Esophagus squamous epithelium (tissue), 5 donors: ENCODE measurements at regions not wholly inside any gene's neighbourhood (a gene's known extent, or its start where the extent isn't known, plus 50 kb on each side); places are given as distances from the start of the nearest gene placed in this dataset.

ENCODE experiments used
- DNase-seq: peaks from one replicate; lab custom pipeline; 2025; lab: John Stamatoyannopoulos, UW
- H3K27ac ChIP-seq, 4 donors: fragments of 200-600 bp; sonication (generic); one replicate each; pipeline ENCODE4 v1.5.1; 2016 to 2019; ENCODE audit warnings: mild to moderate bottlenecking in 1 of 4
- H3K27me3 ChIP-seq, 4 donors: fragments of 200-600 bp; sonication (generic); 1 replicate in 3 of 4; 2 replicates in 1 of 4; pipeline versions ENCODE4 v1.5.1 to v1.6.0; 2017 to 2021; ENCODE audit warnings: antibody characterized with exemption in 1 of 4
- H3K36me3 ChIP-seq, 3 donors: fragments of 200-600 bp; sonication (generic); one replicate each; pipeline ENCODE4 v1.5.1; 2016 to 2019
- H3K4me1 ChIP-seq, 3 donors: fragments of 200-600 bp; sonication (generic); one replicate each; pipeline ENCODE4 v1.5.1; 2017 to 2019
- H3K4me3 ChIP-seq, 4 donors: fragments of 200-600 bp; sonication (generic); 1 replicate in 3 of 4; 2 replicates in 1 of 4; pipeline ENCODE4 v1.5.1; 2016 to 2019; ENCODE audit warnings: mild to moderate bottlenecking in 2 of 4, moderate library complexity in 1 of 4
- H3K9me3 ChIP-seq, 3 donors: fragments of 200-600 bp; sonication (generic); one replicate each; pipeline ENCODE4 v1.5.1; 2016 to 2019
- POLR2A ChIP-seq, 4 donors: fragments of 450-650 bp; IDR thresholded peaks; one replicate each; pipeline ENCODE4 v1.6.1; 2017; ENCODE audit warnings: antibody characterized with exemption in 4 of 4, mild to moderate bottlenecking in 4 of 4, moderate library complexity in 3 of 4
- WGBS, 2 donors: methylation state at CpG; one replicate each; pipeline ENCODE4 v1.1.5; 2018; 5-methylcytosine and 5-hydroxymethylcytosine counted together
- intact Hi-C: fragments of 100-400 bp; cut with DNase I; formaldehyde crosslinking; loops from one replicate; pipeline ENCODE4 v1.15.0; 2022
- TF ChIP-seq, protein P1 (sequence below), 6 experiments: fragments of 450-650 bp in 4 of 6; fragments of 200-600 bp in 2 of 6; sonication (generic) in 2 of 6; IDR thresholded peaks; one replicate each; pipeline ENCODE4 v1.5.1; 2016 to 2019; ENCODE audit warnings: antibody characterized with exemption in 6 of 6, mild to moderate bottlenecking in 4 of 6, moderate library complexity in 4 of 6
- donor health status: DM: yes; HTN: yes; CAD: no.

DNA sequence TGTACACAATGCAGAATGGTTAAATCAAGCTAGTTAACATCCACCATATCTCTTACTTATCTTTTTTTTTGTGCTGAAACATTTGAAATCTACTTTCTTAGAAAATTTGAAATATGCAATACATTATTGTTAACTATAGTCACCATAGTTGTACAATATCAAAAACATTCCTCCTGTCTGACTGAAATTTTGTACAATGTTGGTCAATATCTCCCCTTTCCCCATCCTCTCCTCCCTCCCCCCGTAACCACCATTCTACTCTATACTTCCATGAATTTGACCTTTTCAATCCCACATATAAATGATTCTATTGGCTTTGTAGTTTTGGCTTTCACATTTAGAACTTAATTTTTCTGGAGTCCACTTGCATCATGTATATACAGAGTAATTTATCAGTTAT lies 63.5 kb upstream of the DCD start:
- DNase-seq, result no peak
- Histone ChIP-seq H3K9me3 (no peaks in the 10 kb centered on the region), H3K27ac (no peak overlapping the region), H3K27me3 (peaks cover 0 to 20% (median 0%) of the 10 kb centered on the region in 4 donors), H3K4me3 (no peak overlapping the region), H3K36me3 (no peaks in the 10 kb centered on the region), H3K4me1 (no peaks in the 10 kb centered on the region)
- WGBS, 2 donors, result 63 to 90% methylated on average over 1 of the region's 1 CpG
- no peak for TF ChIP-seq POLR2A (IDR thresholded peaks at IDR 0.05)
- TF ChIP-seq, protein P1, sequence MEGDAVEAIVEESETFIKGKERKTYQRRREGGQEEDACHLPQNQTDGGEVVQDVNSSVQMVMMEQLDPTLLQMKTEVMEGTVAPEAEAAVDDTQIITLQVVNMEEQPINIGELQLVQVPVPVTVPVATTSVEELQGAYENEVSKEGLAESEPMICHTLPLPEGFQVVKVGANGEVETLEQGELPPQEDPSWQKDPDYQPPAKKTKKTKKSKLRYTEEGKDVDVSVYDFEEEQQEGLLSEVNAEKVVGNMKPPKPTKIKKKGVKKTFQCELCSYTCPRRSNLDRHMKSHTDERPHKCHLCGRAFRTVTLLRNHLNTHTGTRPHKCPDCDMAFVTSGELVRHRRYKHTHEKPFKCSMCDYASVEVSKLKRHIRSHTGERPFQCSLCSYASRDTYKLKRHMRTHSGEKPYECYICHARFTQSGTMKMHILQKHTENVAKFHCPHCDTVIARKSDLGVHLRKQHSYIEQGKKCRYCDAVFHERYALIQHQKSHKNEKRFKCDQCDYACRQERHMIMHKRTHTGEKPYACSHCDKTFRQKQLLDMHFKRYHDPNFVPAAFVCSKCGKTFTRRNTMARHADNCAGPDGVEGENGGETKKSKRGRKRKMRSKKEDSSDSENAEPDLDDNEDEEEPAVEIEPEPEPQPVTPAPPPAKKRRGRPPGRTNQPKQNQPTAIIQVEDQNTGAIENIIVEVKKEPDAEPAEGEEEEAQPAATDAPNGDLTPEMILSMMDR (IDR thresholded peaks at IDR 0.05), result no peak
- intact Hi-C loops, result no loop called here

DNA sequence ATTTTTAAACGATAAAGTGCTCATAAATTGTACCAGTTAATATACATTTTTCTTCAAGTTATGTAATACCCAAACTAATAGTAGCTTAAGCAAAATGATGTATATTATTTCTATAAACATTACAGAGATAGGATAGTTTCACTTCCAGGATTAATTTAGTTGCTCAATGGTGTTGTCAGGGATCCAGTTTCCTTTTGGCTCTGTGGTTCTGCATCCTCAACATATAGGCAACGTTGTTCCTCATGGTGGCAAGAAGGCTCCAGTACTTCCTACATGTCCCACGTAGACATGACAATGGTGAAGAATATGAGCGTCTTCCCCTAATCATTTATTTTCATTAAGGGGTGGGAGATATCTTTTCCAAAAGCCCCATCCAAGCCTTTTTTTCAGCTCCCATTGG lies 60.7 kb upstream of the DCD start:
- Histone ChIP-seq H3K9me3 (no peaks in the 10 kb centered on the region), H3K36me3 (no peaks in the 10 kb centered on the region), H3K4me3 (no peak overlapping the region), H3K4me1 (no peaks in the 10 kb centered on the region), H3K27ac (no peak overlapping the region), H3K27me3 (peaks cover 0 to 5% (median 0%) of the 10 kb centered on the region in 4 donors)
- DNase-seq, result no peak
- intact Hi-C loops, result no loop called here
- 83 to 85% methylated on average over 4 of the region's 4 CpGs for WGBS, 2 donors
- TF ChIP-seq POLR2A (IDR thresholded peaks at IDR 0.05), result no peak
- TF ChIP-seq, protein P1 (IDR thresholded peaks at IDR 0.05), result no peak

DNA sequence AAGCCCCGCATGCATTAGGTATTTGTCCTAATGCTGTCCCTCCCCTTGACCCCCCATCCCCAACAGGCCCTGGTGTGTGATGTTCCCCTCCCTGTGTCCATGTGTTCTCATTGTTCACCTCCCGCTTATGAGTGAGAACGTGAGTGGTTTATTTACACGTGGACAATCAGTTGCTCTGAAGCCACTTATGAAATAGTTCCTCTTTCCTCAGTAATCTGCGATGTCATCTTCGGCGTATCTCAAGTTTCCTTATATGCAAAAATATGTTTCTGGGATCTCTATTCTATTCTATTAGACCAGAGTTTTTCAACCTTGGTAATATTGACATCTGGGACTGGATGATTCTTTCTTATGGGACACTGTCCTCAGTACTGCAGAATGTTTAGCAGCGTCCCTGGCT lies 56.0 kb upstream of the DCD start:
- no peak overlapping the region for H3K27ac ChIP-seq
- 63 to 65% methylated on average over 8 of the region's 8 CpGs for WGBS, 2 donors
- H3K4me3 ChIP-seq, result no peak overlapping the region
- no peaks in the 10 kb centered on the region for H3K36me3 ChIP-seq
- no peaks in the 10 kb centered on the region for H3K4me1 ChIP-seq
- intact Hi-C loops, result no loop called here
- no peak for DNase-seq
- TF ChIP-seq POLR2A (IDR thresholded peaks at IDR 0.05), result no peak
- TF ChIP-seq, protein P1 (IDR thresholded peaks at IDR 0.05), result no peak
- no peaks in the 10 kb centered on the region for H3K9me3 ChIP-seq
- peaks cover 0 to 4% (median 0%) of the 10 kb centered on the region in 4 donors for H3K27me3 ChIP-seq

DNA sequence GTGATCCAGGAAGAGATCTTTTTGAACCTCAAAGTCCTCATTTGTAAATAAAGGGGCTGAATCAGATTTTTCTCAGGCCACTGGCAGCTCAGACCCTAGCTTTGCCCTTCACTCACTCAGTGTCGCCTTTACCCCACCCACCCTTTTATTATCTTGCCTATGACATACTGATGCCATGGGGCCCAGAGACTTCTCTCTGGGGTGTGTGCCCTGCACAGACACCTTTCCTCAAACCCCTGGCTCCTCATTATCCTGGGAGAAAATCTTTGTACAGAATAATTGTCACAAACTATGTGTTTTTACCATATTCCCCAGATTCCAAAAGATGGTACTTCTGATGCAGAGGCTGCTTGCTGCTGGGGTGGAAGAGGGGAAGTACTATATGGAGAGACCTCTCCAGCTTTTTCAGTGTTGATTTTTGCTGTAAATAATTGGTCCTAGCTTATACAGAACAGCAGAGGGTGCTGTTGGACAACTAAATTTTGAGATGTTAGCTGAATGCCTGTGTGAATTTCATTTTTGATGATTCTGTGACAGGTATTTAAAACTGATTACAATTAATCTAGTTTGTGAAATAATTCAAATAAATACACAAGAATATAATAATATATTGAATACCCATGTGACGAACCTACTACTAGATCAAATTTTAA lies 53.9 kb upstream of the DCD start:
- TF ChIP-seq, protein P1 (IDR thresholded peaks at IDR 0.05), result peak in 5 of 6 experiments; percentile 42 to 64 (median 54)
- no peak for TF ChIP-seq POLR2A (IDR thresholded peaks at IDR 0.05)
- intact Hi-C loops, result no loop called here
- DNase-seq, result no peak
- Histone ChIP-seq H3K9me3 (no peaks in the 10 kb centered on the region), H3K4me1 (no peaks in the 10 kb centered on the region), H3K27me3 (peaks cover 0 to 9% (median 0%) of the 10 kb centered on the region in 4 donors), H3K4me3 (no peak overlapping the region), H3K27ac (no peak overlapping the region), H3K36me3 (no peaks in the 10 kb centered on the region)
- WGBS, 2 donors, result 19 to 25% methylated on average over 2 of the region's 2 CpGs

DNA sequence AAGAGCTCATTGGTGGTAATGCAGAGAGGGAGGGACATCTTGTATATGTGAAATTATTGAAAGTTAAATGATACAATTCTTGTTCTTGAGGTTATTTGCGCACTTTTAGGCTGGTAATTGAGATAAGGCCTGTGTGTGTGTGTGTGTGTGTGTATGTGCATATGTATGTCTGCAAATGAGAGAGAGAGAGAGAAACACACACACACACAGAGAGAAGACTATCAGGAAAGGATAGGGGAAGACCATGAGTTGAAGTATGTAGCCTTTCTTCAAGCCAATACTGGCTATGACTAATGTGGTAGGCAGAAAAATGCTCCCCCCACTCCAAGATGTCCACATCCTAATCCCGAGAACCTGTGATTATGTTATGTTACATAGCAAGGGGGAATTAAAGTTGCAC lies 52.7 kb upstream of the DCD start:
- H3K4me3 ChIP-seq, result no peak overlapping the region
- intact Hi-C loops, result no loop called here
- no peak for DNase-seq
- H3K27me3 ChIP-seq, result peaks cover 0 to 9% (median 0%) of the 10 kb centered on the region in 4 donors
- H3K36me3 ChIP-seq, result no peaks in the 10 kb centered on the region
- H3K4me1 ChIP-seq, result no peaks in the 10 kb centered on the region
- WGBS, 2 donors, result 62 to 83% methylated on average over 2 of the region's 2 CpGs
- no peaks in the 10 kb centered on the region for H3K9me3 ChIP-seq
- H3K27ac ChIP-seq, result no peak overlapping the region
- TF ChIP-seq, protein P1 (IDR thresholded peaks at IDR 0.05), result no peak
- no peak for TF ChIP-seq POLR2A (IDR thresholded peaks at IDR 0.05)
